ENCODE measurements at regions not wholly inside any gene's neighbourhood (a gene's known extent, or its start where the extent isn't known, plus 50 kb on each side); places are given as distances from the start of the nearest gene placed in this dataset.

DNA sequence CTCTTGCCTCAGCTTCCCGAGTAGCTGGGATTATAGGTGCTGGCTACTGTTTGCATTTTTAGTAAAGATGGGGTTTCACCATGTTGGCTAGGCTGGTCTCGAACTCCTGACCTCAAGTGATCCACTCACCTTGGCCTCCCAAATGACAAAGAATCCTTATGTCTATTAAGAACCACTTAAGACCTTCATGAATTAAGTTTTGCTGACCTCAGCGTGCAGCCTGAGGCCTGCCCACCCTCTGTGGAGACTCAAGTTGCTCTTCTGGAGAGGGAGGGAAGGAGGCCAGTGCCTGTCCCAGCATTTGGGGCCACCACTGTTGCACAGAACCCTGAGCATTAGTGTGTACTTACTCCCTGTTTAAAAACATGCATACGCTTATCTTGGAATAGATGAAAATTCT, 313.3 kb downstream of the FGF9 start:
- TF ChIP-seq, protein P1, sequence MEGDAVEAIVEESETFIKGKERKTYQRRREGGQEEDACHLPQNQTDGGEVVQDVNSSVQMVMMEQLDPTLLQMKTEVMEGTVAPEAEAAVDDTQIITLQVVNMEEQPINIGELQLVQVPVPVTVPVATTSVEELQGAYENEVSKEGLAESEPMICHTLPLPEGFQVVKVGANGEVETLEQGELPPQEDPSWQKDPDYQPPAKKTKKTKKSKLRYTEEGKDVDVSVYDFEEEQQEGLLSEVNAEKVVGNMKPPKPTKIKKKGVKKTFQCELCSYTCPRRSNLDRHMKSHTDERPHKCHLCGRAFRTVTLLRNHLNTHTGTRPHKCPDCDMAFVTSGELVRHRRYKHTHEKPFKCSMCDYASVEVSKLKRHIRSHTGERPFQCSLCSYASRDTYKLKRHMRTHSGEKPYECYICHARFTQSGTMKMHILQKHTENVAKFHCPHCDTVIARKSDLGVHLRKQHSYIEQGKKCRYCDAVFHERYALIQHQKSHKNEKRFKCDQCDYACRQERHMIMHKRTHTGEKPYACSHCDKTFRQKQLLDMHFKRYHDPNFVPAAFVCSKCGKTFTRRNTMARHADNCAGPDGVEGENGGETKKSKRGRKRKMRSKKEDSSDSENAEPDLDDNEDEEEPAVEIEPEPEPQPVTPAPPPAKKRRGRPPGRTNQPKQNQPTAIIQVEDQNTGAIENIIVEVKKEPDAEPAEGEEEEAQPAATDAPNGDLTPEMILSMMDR (conservative IDR thresholded peaks at IDR 0.05; ENCODE audit: low read depth, low read length), result no peak
- no peak for TF ChIP-seq EZH2 (IDR thresholded peaks at IDR 0.05; ENCODE audit: low read length, unreplicated experiment)
